Vagina (tissue), 2 donors: ENCODE measurements at regions not wholly inside any gene's neighbourhood (a gene's known extent, or its start where the extent isn't known, plus 50 kb on each side); places are given as distances from the start of the nearest gene placed in this dataset.

Experiments used
- DNase-seq, 2 donors: peaks; one replicate each; pipeline ENCODE4 v3.0.0-alpha.2; 2017; ENCODE audit errors: extremely low spot score in 2 of 2
- H3K27ac ChIP-seq: fragments of 200-600 bp; sonication (generic); one replicate; pipeline ENCODE4 v1.5.1; 2019
- H3K27me3 ChIP-seq: fragments of 200-600 bp; sonication (generic); one replicate; pipeline ENCODE4 v1.5.1; 2019
- H3K36me3 ChIP-seq, 2 donors: fragments of 200-600 bp; sonication (generic); one replicate each; pipeline ENCODE4 v1.5.1; 2017 to 2019
- H3K4me1 ChIP-seq: fragments of 200-600 bp; sonication (generic); one replicate; pipeline ENCODE4 v1.5.1; 2019
- H3K4me3 ChIP-seq, 2 donors: fragments of 200-600 bp; sonication (generic); 1 replicate in 1 of 2; 2 replicates in 1 of 2; pipeline ENCODE4 v1.5.1; 2016 to 2019
- H3K9me3 ChIP-seq: fragments of 200-600 bp; sonication (generic); one replicate; pipeline ENCODE4 v1.5.1; 2019
- CTCF ChIP-seq, 3 experiments: fragments of 450-650 bp in 2 of 3; fragments of 200-600 bp in 1 of 3; sonication (generic) in 1 of 3; IDR thresholded peaks; one replicate each; pipeline ENCODE4 v1.5.1; 2017 to 2019; ENCODE audit warnings: antibody characterized with exemption in 3 of 3, mild to moderate bottlenecking in 2 of 3, moderate library complexity in 2 of 3
- POLR2A ChIP-seq, 2 donors: fragments of 450-650 bp; IDR thresholded peaks; one replicate each; pipeline ENCODE4 v1.6.1; 2017; ENCODE audit warnings: antibody characterized with exemption in 2 of 2, mild to moderate bottlenecking in 2 of 2, moderate library complexity in 2 of 2
- POLR2AphosphoS5 ChIP-seq, 2 donors: sonication (generic); formaldehyde crosslinking; IDR thresholded peaks; one replicate each; pipeline ENCODE4 v1.9.0; 2017; ENCODE audit warnings: antibody characterized with exemption in 2 of 2, mild to moderate bottlenecking in 2 of 2, low read depth in 1 of 2; ENCODE audit not compliant: insufficient read depth in 1 of 2
- intact Hi-C: fragments of 100-400 bp; cut with DNase I; formaldehyde crosslinking; loops from one replicate; pipeline ENCODE4 v1.15.1; 2023

- Histone ChIP-seq H3K27ac (no peak overlapping the region), H3K4me3 (no peak overlapping the region), H3K4me1 (no peaks in the 10 kb centered on the region), H3K27me3 (no peaks in the 10 kb centered on the region), H3K36me3 (no peaks in the 10 kb centered on the region), H3K9me3 (no peaks in the 10 kb centered on the region)
- TF ChIP-seq POLR2A (IDR thresholded peaks at IDR 0.05) (no peak), POLR2AphosphoS5 (IDR thresholded peaks at IDR 0.05; ENCODE audit: insufficient read depth in 1 of 2, low read depth in 1 of 2) (peak in 1 of 2 donors; percentile 32), CTCF (IDR thresholded peaks at IDR 0.05) (no peak)
- intact Hi-C loops, result no loop called here
- no peak for DNase-seq
These were observed 248.0 kb downstream of the IKZF2 start for GRCh38 chr2:212903413-212903812.

GRCh38 chr2:212902421-212902820 is 249.0 kb downstream of the IKZF2 start:
- intact Hi-C loops, result no loop called here
- Histone ChIP-seq H3K4me1 (no peaks in the 10 kb centered on the region), H3K36me3 (no peaks in the 10 kb centered on the region), H3K4me3 (no peak overlapping the region), H3K9me3 (no peaks in the 10 kb centered on the region), H3K27ac (no peak overlapping the region), H3K27me3 (no peaks in the 10 kb centered on the region)
- TF ChIP-seq POLR2A (IDR thresholded peaks at IDR 0.05), result no peak
- no peak for TF ChIP-seq CTCF (IDR thresholded peaks at IDR 0.05)
- TF ChIP-seq POLR2AphosphoS5 (IDR thresholded peaks at IDR 0.05; ENCODE audit: insufficient read depth in 1 of 2, low read depth in 1 of 2), result no peak
- DNase-seq, result no peak

- no peak for TF ChIP-seq CTCF (IDR thresholded peaks at IDR 0.05)
- Histone ChIP-seq H3K4me3 (no peak overlapping the region), H3K36me3 (no peaks in the 10 kb centered on the region), H3K4me1 (no peaks in the 10 kb centered on the region), H3K27ac (no peak overlapping the region), H3K27me3 (no peaks in the 10 kb centered on the region), H3K9me3 (no peaks in the 10 kb centered on the region)
- no peak for DNase-seq
- intact Hi-C loops, result no loop called here
These were observed 249.7 kb downstream of the IKZF2 start for GRCh38 chr2:212901604-212902275.

- DNase-seq, result no peak
These were observed 250.7 kb downstream of the IKZF2 start for GRCh38 chr2:212900715-212901114.

More at GRCh38 chr2:212900715-212901114, 250.7 kb downstream of the IKZF2 start:
- no peak overlapping the region for H3K4me3 ChIP-seq
- H3K4me1 ChIP-seq, result no peaks in the 10 kb centered on the region
- intact Hi-C loops, result no loop called here
- no peak overlapping the region for H3K27ac ChIP-seq
- H3K36me3 ChIP-seq, result no peaks in the 10 kb centered on the region
- no peaks in the 10 kb centered on the region for H3K27me3 ChIP-seq
- H3K9me3 ChIP-seq, result no peaks in the 10 kb centered on the region
- TF ChIP-seq CTCF (IDR thresholded peaks at IDR 0.05), result no peak
- TF ChIP-seq POLR2A (IDR thresholded peaks at IDR 0.05), result no peak
- no peak for TF ChIP-seq POLR2AphosphoS5 (IDR thresholded peaks at IDR 0.05; ENCODE audit: insufficient read depth in 1 of 2, low read depth in 1 of 2)
